Uterus (tissue), 3 donors: ENCODE measurements at regions not wholly inside any gene's neighbourhood (a gene's known extent, or its start where the extent isn't known, plus 50 kb on each side); places are given as distances from the start of the nearest gene placed in this dataset.

Experiments
- DNase-seq, 2 donors: peaks; one replicate each; pipeline ENCODE4 v3.0.0-alpha.2; 2019 to 2020
- H3K27ac ChIP-seq, 2 donors: fragments of 200-600 bp; sonication (generic); 1 replicate in 1 of 2; 2 replicates in 1 of 2; pipeline ENCODE4 v1.5.1; 2016 to 2018
- H3K27me3 ChIP-seq, 2 donors: fragments of 200-600 bp; sonication (generic); one replicate each; pipeline ENCODE4 v1.5.1; 2018 to 2019; ENCODE audit warnings: control low read depth in 1 of 2
- H3K36me3 ChIP-seq, 2 donors: fragments of 200-600 bp; sonication (generic); one replicate each; pipeline ENCODE4 v1.5.1; 2019; ENCODE audit warnings: control low read depth in 1 of 2
- H3K4me1 ChIP-seq, 2 donors: fragments of 200-600 bp; sonication (generic); one replicate each; pipeline ENCODE4 v1.5.1; 2018 to 2019; ENCODE audit warnings: control low read depth in 1 of 2
- H3K4me3 ChIP-seq, 2 donors: fragments of 200-600 bp; sonication (generic); 1 replicate in 1 of 2; 2 replicates in 1 of 2; pipeline ENCODE4 v1.5.1; 2018 to 2019; ENCODE audit warnings: mild to moderate bottlenecking in 1 of 2
- H3K9me3 ChIP-seq, 2 donors: fragments of 200-600 bp; sonication (generic); one replicate each; pipeline ENCODE4 v1.5.1; 2019; ENCODE audit warnings: control low read depth in 1 of 2
- POLR2A ChIP-seq, 2 donors: fragments of 450-650 bp; IDR thresholded peaks; one replicate each; pipeline ENCODE4 v1.6.1; 2016; ENCODE audit warnings: antibody characterized with exemption in 2 of 2, mild to moderate bottlenecking in 1 of 2, moderate library complexity in 1 of 2
- intact Hi-C: fragments of 100-400 bp; cut with DNase I; formaldehyde crosslinking; loops from one replicate; pipeline ENCODE4 v1.15.1; 2023; ENCODE audit warnings: low total_unique reads
- TF ChIP-seq, protein P1 (sequence below), 4 experiments: fragments of 200-600 bp in 2 of 4; fragments of 450-650 bp in 2 of 4; sonication (generic) in 2 of 4; IDR thresholded peaks; one replicate each; pipeline ENCODE4 v1.5.1; 2016 to 2019; ENCODE audit warnings: antibody characterized with exemption in 4 of 4, mild to moderate bottlenecking in 2 of 4, moderate library complexity in 1 of 4
- donor health status: DM: yes; HTN: yes; CAD: no.

DNA sequence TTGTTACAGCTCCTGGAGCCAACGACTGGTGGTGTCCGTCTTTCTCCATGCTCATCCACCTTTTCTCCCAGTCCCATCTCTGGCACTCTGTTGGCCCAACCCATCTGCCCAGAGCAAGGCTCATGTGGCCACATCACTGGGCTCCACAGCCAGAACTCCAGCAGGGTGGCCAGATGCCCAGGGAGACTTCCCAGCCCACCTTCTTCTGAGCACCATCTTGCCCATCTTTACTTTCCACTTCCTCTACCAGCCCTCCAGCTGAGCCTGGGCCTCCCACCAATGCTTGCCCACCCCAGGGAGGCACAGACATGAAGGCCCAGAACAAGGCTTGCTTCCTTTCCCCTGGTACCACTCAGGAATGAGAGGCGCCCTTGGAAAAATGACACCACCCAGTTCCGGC is 116.8 kb downstream of the BUD13 start:
- no peaks in the 10 kb centered on the region for H3K36me3 ChIP-seq
- intact Hi-C loops = no loop called here
- no peaks in the 10 kb centered on the region for H3K4me1 ChIP-seq
- no peak for DNase-seq
- no peaks in the 10 kb centered on the region for H3K9me3 ChIP-seq
- H3K27me3 ChIP-seq = no peaks in the 10 kb centered on the region
- H3K27ac ChIP-seq = no peak overlapping the region
- H3K4me3 ChIP-seq = no peak overlapping the region
- TF ChIP-seq, protein P1, sequence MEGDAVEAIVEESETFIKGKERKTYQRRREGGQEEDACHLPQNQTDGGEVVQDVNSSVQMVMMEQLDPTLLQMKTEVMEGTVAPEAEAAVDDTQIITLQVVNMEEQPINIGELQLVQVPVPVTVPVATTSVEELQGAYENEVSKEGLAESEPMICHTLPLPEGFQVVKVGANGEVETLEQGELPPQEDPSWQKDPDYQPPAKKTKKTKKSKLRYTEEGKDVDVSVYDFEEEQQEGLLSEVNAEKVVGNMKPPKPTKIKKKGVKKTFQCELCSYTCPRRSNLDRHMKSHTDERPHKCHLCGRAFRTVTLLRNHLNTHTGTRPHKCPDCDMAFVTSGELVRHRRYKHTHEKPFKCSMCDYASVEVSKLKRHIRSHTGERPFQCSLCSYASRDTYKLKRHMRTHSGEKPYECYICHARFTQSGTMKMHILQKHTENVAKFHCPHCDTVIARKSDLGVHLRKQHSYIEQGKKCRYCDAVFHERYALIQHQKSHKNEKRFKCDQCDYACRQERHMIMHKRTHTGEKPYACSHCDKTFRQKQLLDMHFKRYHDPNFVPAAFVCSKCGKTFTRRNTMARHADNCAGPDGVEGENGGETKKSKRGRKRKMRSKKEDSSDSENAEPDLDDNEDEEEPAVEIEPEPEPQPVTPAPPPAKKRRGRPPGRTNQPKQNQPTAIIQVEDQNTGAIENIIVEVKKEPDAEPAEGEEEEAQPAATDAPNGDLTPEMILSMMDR (IDR thresholded peaks at IDR 0.05) = no peak
- TF ChIP-seq POLR2A (IDR thresholded peaks at IDR 0.05) = no peak

DNA sequence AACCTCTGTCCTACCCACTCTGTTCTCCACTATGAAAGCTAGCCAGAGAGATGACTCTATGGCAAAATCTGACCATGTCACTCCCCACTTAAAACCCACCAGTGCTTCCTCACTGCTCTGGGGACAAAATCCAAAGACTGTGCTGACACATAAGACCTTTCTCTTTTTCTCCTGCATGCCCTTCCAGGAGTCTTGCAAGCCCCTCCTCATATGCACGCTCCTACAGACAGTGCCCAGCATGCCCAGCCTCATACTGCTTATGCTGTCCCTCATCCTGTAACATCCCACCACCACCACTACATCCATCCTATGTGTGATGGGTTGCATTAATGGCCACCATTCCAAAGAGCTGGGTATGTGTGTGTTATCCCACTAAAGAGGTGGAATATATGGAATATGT is 118.3 kb downstream of the BUD13 start:
- Histone ChIP-seq H3K9me3 (no peaks in the 10 kb centered on the region), H3K27me3 (no peaks in the 10 kb centered on the region), H3K36me3 (no peaks in the 10 kb centered on the region), H3K27ac (no peak overlapping the region), H3K4me1 (no peaks in the 10 kb centered on the region), H3K4me3 (no peak overlapping the region)
- TF ChIP-seq, protein P1 (IDR thresholded peaks at IDR 0.05) = no peak
- no peak for DNase-seq
- intact Hi-C loops = no loop called here

DNA sequence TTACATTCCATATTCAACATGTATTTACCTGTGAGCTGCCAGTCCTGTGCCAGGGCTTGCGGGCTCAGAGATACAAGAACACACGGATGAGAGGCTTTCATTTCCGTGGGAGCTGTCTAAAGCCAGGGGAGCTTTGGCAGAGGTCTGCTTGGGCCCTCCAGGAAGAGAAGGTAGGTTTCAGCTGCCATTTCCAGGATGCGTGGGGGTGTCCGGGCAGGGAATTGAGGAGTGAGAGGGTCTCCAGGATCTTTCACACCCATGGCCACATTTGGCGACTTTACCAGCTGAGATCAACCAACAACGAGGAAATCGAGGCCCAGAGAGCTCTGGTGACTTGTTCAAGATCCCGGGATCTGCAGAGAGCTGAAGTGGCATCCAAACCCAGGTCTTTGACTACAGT is 119.6 kb downstream of the BUD13 start:
- intact Hi-C loops = no loop called here
- TF ChIP-seq POLR2A (IDR thresholded peaks at IDR 0.05) = no peak
- TF ChIP-seq, protein P1 (IDR thresholded peaks at IDR 0.05) = no peak
- H3K9me3 ChIP-seq = no peaks in the 10 kb centered on the region

DNA sequence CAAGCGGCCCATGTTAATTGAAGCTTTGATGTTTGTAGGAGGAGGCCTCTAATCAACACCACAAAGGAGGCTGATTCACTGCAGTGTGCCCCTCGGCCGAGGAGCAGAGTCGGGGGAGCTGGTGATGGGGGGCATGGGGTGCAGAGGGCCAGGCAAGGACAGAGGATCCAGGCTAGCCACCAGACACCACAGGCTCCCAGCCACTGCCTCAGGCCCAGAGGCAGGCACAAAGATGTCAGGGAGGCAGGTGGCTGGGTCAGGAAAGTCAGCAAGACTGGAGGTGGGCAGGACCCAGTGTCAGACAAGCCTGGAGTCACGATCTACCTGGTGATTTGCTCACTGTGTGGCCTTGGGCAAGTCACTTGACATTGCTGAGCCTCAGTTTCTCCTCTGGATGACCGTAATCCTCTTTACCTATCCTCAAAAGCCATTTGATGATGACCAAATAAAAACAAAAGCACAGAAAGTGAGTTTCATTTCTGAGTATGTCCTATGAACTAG is 121.0 kb downstream of the BUD13 start:
- Histone ChIP-seq H3K27me3 (no peaks in the 10 kb centered on the region), H3K4me1 (no peaks in the 10 kb centered on the region), H3K36me3 (no peaks in the 10 kb centered on the region), H3K9me3 (no peaks in the 10 kb centered on the region), H3K4me3 (no peak overlapping the region), H3K27ac (no peak overlapping the region)
- no peak for DNase-seq
- intact Hi-C loops = no loop called here
- TF ChIP-seq, protein P1 (IDR thresholded peaks at IDR 0.05) = no peak

More for the DNA sequence above, 119.6 kb downstream of the BUD13 start:
- Histone ChIP-seq H3K4me1 (no peaks in the 10 kb centered on the region), H3K27me3 (no peaks in the 10 kb centered on the region), H3K36me3 (no peaks in the 10 kb centered on the region), H3K4me3 (no peak overlapping the region), H3K27ac (no peak overlapping the region)
- no peak for DNase-seq

DNA sequence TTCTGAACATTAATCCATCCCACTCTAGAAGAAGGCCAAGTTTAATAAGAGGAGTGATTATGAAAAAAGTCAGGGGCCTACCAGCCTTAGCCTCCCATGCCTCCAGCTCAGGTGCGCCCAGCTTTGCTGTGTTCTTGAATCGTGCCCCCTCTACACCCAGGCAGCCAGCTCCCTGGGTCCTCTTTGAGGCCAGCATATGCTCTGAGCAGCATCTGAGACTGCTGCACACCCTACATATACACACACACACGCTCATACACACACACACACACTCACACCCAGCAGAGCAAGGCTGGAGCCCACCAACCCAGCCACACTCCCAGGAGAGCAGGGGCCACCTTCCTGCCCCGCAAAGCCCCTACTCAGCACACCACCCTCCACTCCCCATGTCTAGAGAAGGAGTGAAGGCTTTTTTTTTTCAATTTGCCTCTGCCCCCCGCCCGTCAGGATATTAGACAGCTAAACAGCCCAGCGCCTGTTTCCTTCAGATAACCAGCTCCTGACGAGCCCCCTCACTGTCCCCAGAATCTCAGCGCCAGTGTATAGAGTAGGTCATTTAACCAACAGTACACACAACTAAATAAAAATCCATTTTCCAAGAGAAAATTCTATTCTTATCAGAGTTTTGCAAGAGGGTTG is 121.6 kb downstream of the BUD13 start:
- Histone ChIP-seq H3K36me3 (no peaks in the 10 kb centered on the region), H3K4me1 (no peaks in the 10 kb centered on the region), H3K4me3 (no peak overlapping the region), H3K9me3 (no peaks in the 10 kb centered on the region), H3K27ac (no peak overlapping the region), H3K27me3 (no peaks in the 10 kb centered on the region)
- TF ChIP-seq POLR2A (IDR thresholded peaks at IDR 0.05) = no peak
- TF ChIP-seq, protein P1 (IDR thresholded peaks at IDR 0.05) = no peak
- no peak for DNase-seq
- intact Hi-C loops = no loop called here
